ENCODE measurements at regions not wholly inside any gene's neighbourhood (a gene's known extent, or its start where the extent isn't known, plus 50 kb on each side); places are given as distances from the start of the nearest gene placed in this dataset.

- H3K27ac ChIP-seq = no peak overlapping the region
- no peak overlapping the region for H3K4me3 ChIP-seq
- no peak for DNase-seq (ENCODE audit: low spot score in 2 of 2)
- 81 to 93% methylated on average over 3 of the region's 3 CpGs for WGBS, 2 donors
- no peaks in the 10 kb centered on the region for H3K27me3 ChIP-seq
- H3K36me3 ChIP-seq = no peaks in the 10 kb centered on the region
- H3K9me3 ChIP-seq = no peaks in the 10 kb centered on the region
- H3K4me1 ChIP-seq = no peaks in the 10 kb centered on the region
- TF ChIP-seq, protein P1, sequence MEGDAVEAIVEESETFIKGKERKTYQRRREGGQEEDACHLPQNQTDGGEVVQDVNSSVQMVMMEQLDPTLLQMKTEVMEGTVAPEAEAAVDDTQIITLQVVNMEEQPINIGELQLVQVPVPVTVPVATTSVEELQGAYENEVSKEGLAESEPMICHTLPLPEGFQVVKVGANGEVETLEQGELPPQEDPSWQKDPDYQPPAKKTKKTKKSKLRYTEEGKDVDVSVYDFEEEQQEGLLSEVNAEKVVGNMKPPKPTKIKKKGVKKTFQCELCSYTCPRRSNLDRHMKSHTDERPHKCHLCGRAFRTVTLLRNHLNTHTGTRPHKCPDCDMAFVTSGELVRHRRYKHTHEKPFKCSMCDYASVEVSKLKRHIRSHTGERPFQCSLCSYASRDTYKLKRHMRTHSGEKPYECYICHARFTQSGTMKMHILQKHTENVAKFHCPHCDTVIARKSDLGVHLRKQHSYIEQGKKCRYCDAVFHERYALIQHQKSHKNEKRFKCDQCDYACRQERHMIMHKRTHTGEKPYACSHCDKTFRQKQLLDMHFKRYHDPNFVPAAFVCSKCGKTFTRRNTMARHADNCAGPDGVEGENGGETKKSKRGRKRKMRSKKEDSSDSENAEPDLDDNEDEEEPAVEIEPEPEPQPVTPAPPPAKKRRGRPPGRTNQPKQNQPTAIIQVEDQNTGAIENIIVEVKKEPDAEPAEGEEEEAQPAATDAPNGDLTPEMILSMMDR (IDR thresholded peaks at IDR 0.05) = no peak
These were observed 232.1 kb downstream of the TMX3 start for GRCh38 chr18:68482815-68483214.

GRCh38 chr18:68480196-68480595 is 234.7 kb downstream of the TMX3 start:
- no peak for DNase-seq (ENCODE audit: low spot score in 2 of 2)
- Histone ChIP-seq H3K4me1 (no peaks in the 10 kb centered on the region), H3K4me3 (no peak overlapping the region), H3K9me3 (no peaks in the 10 kb centered on the region), H3K27ac (no peak overlapping the region), H3K27me3 (no peaks in the 10 kb centered on the region), H3K36me3 (no peaks in the 10 kb centered on the region)
- no peak for TF ChIP-seq EP300 (IDR thresholded peaks at IDR 0.05)
- TF ChIP-seq, protein P1 (IDR thresholded peaks at IDR 0.05) = no peak
- TF ChIP-seq POLR2A (IDR thresholded peaks at IDR 0.05) = no peak
- WGBS, 2 donors = 92 to 94% methylated on average over 4 of the region's 4 CpGs

- H3K36me3 ChIP-seq = no peaks in the 10 kb centered on the region
- H3K27ac ChIP-seq = no peak overlapping the region
- H3K27me3 ChIP-seq = no peaks in the 10 kb centered on the region
- no peaks in the 10 kb centered on the region for H3K9me3 ChIP-seq
- TF ChIP-seq POLR2A (IDR thresholded peaks at IDR 0.05) (no peak), EP300 (IDR thresholded peaks at IDR 0.05) (no peak)
- TF ChIP-seq, protein P1 (IDR thresholded peaks at IDR 0.05) = no peak
- DNase-seq (ENCODE audit: low spot score in 2 of 2) = no peak
- H3K4me1 ChIP-seq = no peaks in the 10 kb centered on the region
- no peak overlapping the region for H3K4me3 ChIP-seq
- 96 to 98% methylated on average over 2 of the region's 2 CpGs for WGBS, 2 donors
These were observed 236.7 kb downstream of the TMX3 start for GRCh38 chr18:68478246-68478645.

DNA sequence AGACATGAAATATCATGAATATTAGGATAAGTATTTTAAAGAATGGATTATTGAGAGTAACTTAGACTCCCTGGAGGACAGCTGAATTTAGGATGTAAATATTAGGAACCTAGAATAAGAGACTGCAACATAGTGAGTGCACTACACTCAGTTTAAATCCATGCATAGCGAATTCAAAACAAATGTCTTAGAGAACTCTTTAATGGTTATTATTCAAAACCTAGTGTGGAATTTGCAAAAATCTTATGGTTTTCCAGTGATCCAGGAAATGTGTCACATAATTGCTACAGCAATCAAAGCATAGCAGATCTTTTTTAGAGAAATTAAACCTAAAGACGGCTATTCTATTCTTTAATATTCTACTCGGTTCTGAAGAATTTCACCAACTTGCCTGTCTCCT is 239.0 kb downstream of the TMX3 start:
- DNase-seq (ENCODE audit: low spot score in 2 of 2) = no peak
- H3K36me3 ChIP-seq = no peaks in the 10 kb centered on the region
- H3K27ac ChIP-seq = no peak overlapping the region
- no peaks in the 10 kb centered on the region for H3K27me3 ChIP-seq
- H3K4me1 ChIP-seq = no peaks in the 10 kb centered on the region
- 73 to 77% methylated on average over 3 of the region's 3 CpGs for WGBS, 2 donors
- TF ChIP-seq, protein P1 (IDR thresholded peaks at IDR 0.05) = no peak
- TF ChIP-seq EP300 (IDR thresholded peaks at IDR 0.05) (no peak), POLR2A (IDR thresholded peaks at IDR 0.05) (no peak)
- no peaks in the 10 kb centered on the region for H3K9me3 ChIP-seq
- no peak overlapping the region for H3K4me3 ChIP-seq

- no peak for TF ChIP-seq POLR2A (IDR thresholded peaks at IDR 0.05)
- TF ChIP-seq, protein P1 (IDR thresholded peaks at IDR 0.05) = no peak
- TF ChIP-seq EP300 (IDR thresholded peaks at IDR 0.05) = no peak
- no peaks in the 10 kb centered on the region for H3K9me3 ChIP-seq
- no peaks in the 10 kb centered on the region for H3K27me3 ChIP-seq
- no peaks in the 10 kb centered on the region for H3K36me3 ChIP-seq
- no peak for DNase-seq (ENCODE audit: low spot score in 2 of 2)
- H3K27ac ChIP-seq = no peak overlapping the region
- no peaks in the 10 kb centered on the region for H3K4me1 ChIP-seq
- no peak overlapping the region for H3K4me3 ChIP-seq
These were observed 242.1 kb downstream of the TMX3 start for GRCh38 chr18:68472701-68473295.
